Lower leg skin (tissue), 3 donors: ENCODE measurements at regions not wholly inside any gene's neighbourhood (a gene's known extent, or its start where the extent isn't known, plus 50 kb on each side); places are given as distances from the start of the nearest gene placed in this dataset.

Source experiments
- CTCF ChIP-seq, 3 donors: fragments of 450-650 bp; IDR thresholded peaks; one replicate each; pipeline ENCODE4 v1.5.1; 2016; ENCODE audit warnings: antibody characterized with exemption in 3 of 3, mild to moderate bottlenecking in 3 of 3, moderate library complexity in 2 of 3
- POLR2A ChIP-seq, 2 donors: fragments of 450-650 bp; IDR thresholded peaks; one replicate each; pipeline ENCODE4 v1.6.1; 2016 to 2017; ENCODE audit warnings: antibody characterized with exemption in 2 of 2, mild to moderate bottlenecking in 1 of 2, moderate library complexity in 1 of 2

DNA sequence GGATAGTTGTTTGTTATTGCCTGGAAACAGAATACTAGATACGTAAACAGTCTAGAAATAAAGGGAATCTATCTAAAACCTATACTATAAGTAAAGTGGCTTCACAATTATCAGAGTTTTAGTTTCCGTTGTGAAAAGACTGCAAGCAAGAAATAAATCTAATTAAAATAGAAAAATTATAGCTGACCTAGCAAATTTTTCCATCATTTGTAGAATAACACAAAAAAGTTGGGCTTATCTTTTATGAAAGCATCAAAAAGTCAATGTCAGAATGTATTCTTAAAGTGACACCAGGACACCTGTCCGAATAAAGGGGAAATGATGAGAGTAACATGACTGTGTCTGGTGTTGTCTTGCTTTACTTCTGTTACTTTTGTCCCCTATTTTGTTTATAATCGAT lies 1248.9 kb upstream of the MIR17HG start:
- TF ChIP-seq CTCF (IDR thresholded peaks at IDR 0.05) (no peak), POLR2A (IDR thresholded peaks at IDR 0.05) (no peak)
